NCI-H2107 (cell line): ENCODE measurements at regions not wholly inside any gene's neighbourhood (a gene's known extent, or its start where the extent isn't known, plus 50 kb on each side); places are given as distances from the start of the nearest gene placed in this dataset.
A peak's percentile ranks its signal among the peaks of the same experiment; 100 is the strongest.

Experiments
- DNase-seq: peaks from one replicate; lab custom pipeline; 2025; lab: John Stamatoyannopoulos, UW

GRCh38 chr16:85475233-85475632, 137.9 kb upstream of the GSE1 start:
- no peak for DNase-seq

GRCh38 chr16:85475691-85476300, 137.3 kb upstream of the GSE1 start:
- DNase-seq, result no peak

DNA sequence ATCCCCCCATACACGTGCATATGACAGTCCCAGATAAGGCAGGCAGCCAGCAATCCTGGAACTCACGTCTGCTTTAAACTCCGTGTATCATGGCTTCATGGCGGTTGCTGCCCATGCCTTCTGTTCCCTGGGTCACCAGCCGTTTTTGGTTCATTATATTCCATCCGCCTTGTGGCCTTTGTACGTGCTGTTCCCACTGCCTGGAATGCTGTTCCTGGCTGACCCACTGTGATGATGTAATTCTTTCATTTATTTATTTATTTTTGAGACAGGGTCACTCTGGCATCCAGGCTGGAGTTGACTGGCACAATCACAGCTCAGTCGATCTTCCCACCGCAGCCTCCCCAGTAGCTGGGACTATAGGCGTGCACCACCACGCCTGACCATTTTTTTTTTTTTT, 136.7 kb upstream of the GSE1 start:
- no peak for DNase-seq

- DNase-seq, result no peak
These were observed 135.2 kb upstream of the GSE1 start for GRCh38 chr16:85477801-85478363.

DNA sequence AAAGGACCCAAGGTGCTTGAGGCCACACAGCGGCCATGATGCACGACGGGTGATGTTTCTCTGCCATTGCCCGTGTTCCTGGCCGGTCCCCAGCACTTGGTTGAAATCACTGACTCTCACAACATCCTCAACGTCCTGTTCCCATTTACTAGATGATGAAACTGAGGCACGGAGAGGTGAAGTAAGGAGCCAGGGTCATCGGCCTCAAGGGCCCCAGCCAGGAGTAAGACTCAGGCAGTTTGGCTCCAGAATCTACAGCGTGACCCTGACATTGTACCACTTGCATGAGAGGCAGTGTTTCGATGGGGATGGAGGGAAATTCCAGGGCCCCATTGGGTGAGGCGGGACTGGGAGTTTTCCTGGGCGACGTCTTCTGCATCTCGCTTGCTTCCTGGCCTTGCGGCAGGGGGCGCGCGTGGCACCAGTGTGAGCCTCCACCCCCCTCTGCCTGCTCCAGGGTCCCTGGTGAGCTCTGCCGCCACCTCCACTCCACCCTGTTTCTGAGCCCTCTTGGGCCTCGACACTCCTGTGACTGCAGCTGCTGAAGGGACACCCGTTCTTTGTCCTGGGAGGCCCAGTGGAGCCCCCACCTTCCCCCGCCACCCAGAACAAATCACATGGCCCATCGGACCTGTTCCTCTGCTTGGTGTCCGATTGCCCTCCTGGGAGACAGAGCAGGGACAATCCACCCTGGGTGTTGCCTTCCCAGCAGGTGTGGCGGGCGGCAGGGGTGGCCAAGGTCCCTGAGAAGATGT, 133.0 kb upstream of the GSE1 start:
- peak; percentile 88 for DNase-seq

GRCh38 chr16:85480727-85481101, 132.4 kb upstream of the GSE1 start:
- DNase-seq, result peak; percentile 77

DNA sequence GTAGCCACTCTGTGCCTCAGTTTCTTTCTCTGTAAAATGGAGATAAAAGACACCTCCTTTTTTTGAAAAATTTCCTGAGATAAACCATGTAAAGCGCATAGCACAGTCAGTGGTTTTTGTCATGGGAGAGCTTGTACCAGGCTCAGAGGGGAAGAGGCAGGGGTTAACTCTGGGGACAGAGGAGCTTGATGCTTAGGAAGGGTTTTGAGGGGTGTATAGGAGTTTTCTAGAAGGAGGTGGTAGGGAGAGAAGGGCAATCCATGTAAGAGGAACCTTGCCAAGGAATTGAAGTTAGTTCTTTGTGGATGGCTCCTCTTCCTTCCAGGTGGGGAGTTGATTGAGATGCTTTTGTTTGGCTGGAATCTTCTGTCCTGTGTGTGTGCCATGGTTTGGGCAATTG, 131.9 kb upstream of the GSE1 start:
- no peak for DNase-seq

- no peak for DNase-seq
These were observed 131.4 kb upstream of the GSE1 start for GRCh38 chr16:85481738-85482137.

- DNase-seq, result peak; percentile 66
These were observed 129.7 kb upstream of the GSE1 start for GRCh38 chr16:85483424-85483823.

DNA sequence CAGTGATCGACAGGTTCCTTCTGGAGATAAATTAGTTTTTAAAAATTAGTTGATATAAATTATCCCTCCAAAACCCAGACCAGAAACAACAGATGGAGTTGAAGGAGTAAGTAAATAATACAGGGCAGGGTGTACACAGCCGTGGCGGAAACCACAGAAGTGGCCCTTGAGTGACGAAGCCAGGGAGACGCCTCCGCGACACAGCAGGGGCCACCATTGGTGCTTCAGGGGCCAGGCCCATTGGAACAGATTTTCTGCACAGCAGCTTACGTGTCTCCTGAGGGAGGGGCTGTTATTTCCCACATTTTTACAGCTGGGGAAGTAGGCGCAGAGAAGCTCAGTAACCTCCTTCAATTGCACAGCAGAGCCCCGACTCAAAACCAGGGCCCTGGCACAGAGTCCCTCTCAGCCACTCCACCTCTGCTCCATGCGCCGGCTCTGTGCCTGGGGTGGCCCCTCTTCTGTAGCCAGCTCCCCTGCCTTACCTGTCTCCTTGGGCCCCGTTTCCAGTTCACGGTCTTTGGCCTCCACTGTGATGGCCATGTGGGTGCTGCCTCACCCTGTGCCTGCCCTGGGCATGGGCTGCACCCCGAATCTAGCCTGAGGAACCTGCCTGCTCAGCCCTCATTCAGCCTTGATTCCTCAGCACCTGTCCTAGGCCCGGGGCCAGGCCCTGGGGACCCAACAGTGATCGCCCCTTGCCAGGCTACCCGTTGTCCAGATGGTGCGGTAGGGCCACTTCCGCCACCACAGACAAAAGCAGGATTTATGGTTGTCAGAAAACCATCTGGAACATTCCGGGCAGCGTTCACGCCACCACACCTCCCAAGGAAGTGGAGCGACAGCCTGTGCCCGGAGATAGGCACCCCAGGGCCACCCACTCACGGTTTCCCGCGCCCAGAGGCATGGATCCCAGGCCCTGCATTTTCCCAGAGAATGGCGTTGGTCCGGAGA, 128.5 kb upstream of the GSE1 start:
- peak; percentile 95 for DNase-seq

DNA sequence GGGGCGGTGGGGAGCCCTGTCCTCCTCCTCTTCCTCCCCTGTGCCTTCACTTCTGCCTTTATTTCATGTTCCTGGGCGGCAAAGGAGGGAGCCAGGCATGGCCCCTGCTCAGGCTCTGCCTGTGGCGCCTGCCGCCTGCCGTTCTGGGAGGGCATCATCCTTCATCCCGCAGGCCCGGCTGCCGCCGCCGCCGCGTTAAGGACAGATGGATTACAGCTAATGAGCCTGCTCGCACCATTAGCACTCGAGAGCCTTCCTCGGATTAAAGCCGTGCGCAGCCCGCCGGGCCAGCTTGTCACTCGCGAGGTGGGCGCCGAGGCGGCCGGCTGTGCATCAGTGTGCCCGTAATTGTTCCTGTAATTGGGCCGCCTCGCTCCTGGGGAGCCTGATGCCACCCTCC, 127.7 kb upstream of the GSE1 start:
- peak; percentile 90 for DNase-seq

DNA sequence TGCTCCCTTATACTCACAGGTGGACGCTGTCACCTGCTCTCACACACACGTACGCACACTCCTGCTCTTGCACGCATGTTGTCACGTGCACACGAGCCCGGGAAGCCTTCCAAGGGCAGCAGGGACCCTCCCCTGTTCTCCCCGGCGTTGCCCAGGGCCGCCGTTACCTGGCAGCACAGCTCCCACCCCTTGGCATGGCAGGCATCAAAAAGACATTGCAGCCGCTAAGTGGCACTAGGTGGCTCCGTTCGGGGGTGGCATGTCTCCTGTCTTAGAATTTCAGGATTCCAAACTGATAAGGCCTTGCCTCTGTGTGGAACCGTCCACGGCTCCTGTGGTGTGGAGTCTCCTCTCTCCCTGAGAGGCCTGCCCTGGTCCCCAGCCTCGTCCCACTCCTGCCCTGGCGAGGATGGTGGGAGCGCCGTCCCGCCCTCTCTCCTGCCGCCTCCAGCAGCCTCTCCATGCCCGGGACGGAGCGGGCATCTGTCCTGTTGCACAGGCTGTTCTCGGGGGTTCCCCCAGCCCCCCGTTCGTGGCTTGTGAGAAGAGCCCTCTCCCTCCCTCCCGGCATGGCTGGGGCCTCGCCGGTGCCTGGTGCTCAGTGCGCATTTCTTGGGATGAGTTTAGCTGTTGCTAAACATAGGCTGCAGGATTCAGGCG, 126.7 kb upstream of the GSE1 start:
- peak; percentile 53 for DNase-seq

DNA sequence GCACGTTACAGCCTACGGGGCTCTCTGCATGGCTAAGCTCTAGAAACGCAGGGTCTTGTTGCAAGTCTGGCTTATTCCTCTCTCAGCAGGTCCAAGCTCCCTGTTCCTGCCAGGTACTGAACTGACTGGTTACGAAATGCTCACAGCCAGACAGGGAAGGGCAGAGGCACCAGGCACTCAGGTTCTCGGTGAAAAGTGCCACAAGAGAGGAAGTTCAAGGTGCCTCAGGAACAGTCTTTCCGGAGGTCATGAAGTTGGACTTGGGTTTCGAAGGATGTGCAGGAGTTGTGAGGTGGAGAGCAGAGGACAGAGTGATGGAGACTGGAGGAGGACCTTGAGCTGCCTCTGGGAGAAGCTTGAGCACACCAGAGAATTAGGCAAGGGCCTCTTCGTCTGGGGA, 124.7 kb upstream of the GSE1 start:
- no peak for DNase-seq

- no peak for DNase-seq
These were observed 122.6 kb upstream of the GSE1 start for GRCh38 chr16:85490407-85491057.

DNA sequence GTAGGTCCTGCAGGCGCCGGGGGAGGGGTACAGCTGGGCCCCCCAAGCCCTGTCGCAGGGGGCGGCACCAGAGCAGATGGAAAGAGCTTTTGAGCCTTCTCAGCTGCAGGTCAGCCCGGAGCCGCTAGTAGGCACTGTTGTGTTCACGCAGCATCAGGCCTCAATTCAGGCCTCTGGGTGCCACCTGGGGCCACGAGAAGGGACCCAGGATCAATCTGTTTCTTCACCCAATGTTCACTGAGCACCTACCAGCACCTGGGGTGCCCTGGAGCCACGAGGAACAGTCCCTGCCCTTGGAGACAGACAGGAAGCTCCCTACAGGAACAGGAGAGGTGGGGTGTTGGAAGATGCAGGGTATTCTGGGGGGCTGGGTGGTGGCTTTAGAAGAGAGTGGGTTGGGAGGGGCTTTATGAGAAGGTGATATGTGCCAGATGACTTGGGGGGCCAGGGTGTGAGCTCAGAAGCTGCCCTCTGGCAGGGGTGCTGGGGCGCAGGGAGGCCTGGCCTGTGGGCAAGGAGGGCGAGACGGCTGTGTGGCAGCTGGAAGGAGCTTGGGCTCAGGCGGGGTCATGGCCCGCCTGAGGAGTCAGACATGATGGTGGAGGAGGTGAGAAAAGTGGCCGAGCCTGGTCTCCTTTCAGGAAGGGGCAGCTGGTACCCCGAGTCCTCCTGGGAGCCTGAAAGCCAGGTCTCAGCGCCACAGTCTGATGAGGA, 121.9 kb upstream of the GSE1 start:
- DNase-seq, result no peak

- DNase-seq, result no peak
These were observed 121.3 kb upstream of the GSE1 start for GRCh38 chr16:85491798-85492294.

GRCh38 chr16:85492295-85492864, 120.7 kb upstream of the GSE1 start:
- DNase-seq, result no peak

DNA sequence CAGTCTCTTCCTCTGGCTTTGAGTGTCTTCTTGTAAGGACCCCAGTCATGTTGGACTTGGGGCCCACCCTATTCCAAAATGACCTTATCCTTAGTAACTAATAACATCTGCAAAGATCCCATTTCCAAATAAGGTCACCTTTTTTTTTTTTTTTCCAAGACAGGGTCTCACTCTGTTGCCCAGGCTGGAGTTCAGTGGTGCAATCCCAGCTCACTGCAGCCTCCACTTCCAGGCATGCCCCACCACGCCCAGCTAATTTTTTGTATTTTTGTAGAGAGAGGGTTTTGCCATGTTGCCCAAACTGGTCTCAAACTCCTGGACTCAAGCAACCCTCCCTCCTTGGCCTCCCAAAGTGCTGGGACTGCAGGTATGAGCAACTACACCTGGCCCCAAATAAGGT, 118.8 kb upstream of the GSE1 start:
- DNase-seq, result no peak

- DNase-seq, result no peak
These were observed 117.9 kb upstream of the GSE1 start for GRCh38 chr16:85495259-85495658.
